ENCODE measurements at regions not wholly inside any gene's neighbourhood (a gene's known extent, or its start where the extent isn't known, plus 50 kb on each side); places are given as distances from the start of the nearest gene placed in this dataset.

DNA sequence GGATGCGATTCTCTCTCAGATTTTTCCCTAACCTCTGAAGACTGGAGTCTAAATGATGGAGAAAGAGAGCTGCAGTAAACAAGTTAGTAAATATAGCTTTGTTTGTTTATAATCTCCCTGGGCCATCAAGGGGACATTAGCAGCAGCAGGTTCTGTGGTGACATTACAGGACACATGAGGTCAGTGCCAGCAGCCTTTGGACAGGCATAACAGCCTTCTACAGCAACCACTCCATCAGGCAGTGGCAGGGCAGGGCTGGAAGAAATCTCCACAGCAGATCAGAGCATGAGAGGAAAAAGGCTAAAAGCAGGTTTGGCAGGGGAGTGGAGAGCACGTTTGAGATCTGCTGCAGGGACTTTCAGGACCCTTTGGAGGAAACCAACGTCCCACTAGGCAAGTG lies 127.6 kb upstream of the ACP3 start:
- DNase-seq (ENCODE audit: low read depth) = no peak

GRCh38 chr3:132196113-132196512 lies 121.1 kb upstream of the ACP3 start:
- DNase-seq (ENCODE audit: low read depth) = no peak

GRCh38 chr3:132198516-132198915 lies 118.7 kb upstream of the ACP3 start:
- DNase-seq (ENCODE audit: low read depth) = no peak

- DNase-seq (ENCODE audit: low read depth) = no peak
Measured at GRCh38 chr3:132199451-132199850, 117.8 kb upstream of the ACP3 start.

GRCh38 chr3:132202586-132202985 lies 114.6 kb upstream of the ACP3 start:
- DNase-seq (ENCODE audit: low read depth) = no peak

DNA sequence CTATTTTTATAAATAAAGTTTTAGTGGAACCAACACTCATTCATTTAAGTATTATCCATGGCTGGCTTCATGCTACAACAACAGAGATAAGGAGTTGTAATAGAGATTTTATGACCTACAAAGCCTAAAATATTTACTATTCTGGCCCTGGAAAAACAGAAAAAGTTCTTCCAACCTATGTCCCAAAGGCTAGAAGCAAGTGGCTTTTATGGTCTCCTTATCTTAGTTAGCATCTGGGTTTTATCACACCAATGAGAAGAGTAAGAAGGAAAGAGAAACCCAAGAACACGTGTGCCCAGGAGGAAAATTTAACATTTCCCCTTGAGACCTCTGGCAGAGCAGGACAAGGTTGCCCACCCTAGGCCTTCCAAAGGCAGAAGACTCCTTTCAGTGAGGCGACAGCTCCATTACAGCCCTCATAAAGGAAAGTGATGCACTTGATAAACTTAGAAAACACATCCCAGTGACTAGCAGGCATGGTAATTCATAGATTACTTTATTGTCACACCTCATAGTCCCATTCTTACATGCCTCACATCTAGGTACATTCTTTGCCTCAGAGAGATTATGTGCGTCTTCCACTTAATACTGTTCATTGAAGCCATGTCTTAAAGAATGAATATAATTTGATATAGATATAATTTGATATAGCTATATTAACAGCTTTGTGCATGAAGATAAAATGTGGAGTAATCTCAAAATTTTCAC lies 113.2 kb upstream of the ACP3 start:
- no peak for DNase-seq (ENCODE audit: low read depth)

GRCh38 chr3:132205609-132206008 lies 111.6 kb upstream of the ACP3 start:
- DNase-seq (ENCODE audit: low read depth) = no peak

GRCh38 chr3:132209855-132210254 lies 107.4 kb upstream of the ACP3 start:
- no peak for DNase-seq (ENCODE audit: low read depth)

DNA sequence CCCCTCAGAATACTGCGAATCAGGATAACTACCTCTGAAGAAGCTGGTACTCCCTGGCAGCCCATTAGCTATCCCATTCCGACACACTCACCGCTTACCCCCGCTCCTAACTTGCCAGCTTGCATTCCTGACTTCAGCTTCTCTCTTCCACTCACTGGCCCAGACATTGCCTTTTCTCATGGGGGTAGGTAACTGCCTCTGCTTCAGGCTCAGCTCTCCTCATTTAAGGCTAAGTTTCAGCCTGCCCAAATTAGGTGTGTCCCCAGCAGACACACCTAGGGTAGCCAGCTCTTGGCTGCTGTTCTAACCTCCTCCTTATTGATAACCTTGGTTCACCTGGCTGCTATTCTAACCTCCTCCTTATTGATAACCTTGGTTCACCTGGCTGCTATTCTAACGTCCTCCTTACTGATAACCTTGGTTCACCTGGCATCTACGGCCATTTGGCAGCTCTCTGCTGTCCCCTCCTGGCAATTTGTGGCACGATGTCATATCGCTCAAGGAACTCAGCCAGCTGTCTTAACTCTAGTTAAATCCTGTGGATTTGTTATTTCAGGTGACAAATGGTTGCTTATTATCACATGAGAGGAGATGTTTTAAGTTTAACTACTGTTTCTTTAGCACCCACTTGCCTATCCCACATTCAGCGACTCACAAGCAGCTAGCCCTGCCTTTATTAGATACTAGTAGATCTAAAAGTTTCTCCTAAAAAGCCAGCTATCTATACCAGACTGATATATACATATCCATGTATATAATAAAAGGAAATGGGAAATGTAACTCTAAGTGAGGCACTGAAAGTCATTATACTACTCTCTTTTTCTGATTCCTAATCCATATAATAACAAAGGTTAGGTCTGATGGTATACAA lies 106.5 kb upstream of the ACP3 start:
- peak; percentile 1 for DNase-seq (ENCODE audit: low read depth)

DNA sequence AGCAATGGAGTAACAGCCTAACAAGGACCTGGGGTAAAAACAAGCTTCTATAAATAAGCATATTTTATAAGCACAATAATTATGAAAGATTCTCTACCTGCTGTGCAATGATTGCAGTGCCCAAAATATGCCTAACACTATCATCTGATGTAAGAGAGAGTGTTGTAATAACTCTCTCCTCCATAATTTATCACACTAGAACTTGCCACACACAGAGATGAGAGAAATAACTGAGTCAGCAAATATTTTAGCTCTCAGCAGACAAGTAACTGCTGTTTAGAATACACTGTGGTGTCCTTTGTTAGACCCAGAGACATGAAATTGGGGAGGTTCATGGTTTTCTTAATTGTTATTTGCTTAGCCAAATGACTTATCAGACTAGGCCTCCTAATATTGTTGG lies 105.3 kb upstream of the ACP3 start:
- no peak for DNase-seq (ENCODE audit: low read depth)

DNA sequence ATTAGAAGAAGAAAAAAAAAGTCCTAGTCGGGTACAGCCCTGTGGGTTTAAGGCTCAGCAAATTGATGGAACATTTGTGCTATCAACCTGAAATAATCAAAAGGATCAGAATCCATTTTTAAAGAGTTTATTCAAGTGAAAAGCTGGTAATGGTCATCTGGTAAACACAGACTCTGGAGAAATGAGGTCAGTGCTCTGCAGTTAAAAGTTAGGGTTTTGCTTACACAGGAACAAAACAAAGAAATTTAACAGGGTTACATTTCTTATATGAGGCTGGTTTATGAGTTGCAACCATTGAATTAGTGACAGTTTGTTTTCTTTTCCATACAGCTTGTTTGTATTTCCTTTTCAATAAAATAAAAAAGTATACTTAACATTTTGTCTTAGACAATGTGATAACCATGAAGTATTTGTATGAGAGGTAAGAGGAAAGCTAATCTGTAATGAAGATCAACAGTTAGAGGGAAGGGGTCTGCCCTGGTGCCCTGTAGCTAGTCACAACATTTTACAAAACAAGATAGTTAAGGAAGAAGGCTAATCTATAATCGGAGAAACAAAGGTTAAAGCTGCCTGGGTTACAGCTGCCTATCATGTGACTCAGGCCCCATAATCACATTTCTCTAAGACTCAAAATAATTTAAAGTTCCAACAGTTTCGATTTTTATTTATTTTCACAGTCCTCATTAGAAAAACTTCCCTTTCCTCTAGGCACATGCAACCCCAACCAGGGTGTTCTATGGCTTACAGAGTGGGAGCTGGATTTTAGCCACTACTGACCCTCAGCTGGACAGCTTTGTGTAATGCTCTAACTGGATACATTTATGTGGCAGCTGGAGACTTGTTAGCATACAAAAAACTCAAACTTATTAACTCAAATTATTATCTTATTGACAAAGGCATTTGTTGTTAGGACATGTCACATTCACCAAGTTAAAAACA lies 98.1 kb upstream of the ACP3 start:
- no peak for DNase-seq (ENCODE audit: low read depth)

- DNase-seq (ENCODE audit: low read depth) = no peak
Measured at GRCh38 chr3:132220986-132221385, 96.2 kb upstream of the ACP3 start.

DNA sequence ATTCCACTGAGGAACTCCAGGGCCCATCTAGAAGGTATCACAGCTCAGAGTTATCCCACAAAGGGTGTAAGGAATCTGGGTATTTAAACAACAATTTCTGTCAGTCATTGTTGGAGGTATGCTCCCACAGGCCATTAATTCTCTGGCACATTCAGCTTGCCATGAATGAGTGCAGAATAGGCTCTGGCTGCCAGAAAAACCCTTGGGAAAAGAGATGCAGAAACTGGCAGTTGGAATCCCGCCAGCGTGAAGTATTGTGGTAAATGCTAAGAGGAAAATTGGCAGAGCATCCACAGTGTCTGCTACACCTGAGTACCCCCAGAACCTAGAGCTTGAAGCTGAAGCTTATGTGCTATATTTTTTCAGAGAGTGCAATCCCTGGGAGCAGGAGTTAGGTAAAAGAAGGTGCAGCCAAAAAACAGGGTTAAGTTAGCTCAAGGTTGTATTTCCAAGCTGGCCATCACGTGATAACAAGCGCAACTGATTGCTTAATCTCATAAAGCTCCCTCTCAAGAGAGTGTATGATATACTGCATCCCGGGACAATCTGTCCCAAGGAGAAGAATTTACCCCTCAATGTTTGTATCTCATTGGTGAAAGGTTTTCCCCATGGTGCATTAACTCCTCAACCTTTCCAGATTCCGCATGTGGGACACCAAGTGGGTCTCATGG lies 94.2 kb upstream of the ACP3 start:
- no peak for DNase-seq (ENCODE audit: low read depth)

DNA sequence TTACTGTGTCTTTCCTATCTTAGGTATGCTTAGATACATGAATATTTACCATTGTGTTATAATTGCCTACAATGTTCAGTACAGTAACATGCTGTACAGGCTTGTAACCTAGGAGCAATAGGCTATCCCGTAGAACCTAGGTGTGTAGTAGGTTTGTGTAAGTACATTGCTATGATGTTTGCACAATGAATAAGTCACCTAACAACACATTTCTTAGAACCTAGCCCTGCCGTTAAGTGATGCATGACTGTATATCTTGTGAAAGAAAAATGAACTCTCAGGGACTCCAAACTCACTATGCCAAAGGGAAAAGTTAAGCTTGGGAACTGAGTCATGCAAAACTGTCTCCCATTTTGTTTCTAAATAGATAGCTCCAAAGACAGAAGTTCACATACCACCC lies 91.5 kb upstream of the ACP3 start:
- DNase-seq (ENCODE audit: low read depth) = no peak

DNA sequence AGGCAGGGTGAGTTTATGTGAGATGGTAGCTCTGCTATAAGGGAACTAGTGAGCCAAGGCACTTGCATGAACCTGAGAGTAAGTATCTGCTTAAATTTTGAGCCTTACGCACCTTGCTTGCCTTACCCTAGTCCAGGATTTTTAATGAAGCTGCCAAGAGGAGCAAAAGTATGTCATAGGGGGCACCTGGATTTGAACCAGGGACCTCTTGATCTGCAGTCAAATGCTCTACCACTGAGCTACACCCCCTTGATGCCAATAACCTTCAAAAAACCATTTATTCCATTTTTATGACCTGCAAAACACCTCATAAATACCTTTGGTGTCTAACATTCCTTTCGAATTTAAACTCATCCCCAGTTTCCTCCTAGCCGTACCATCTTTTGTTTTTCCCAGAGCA lies 88.3 kb upstream of the ACP3 start:
- no peak for DNase-seq (ENCODE audit: low read depth)

GRCh38 chr3:132229641-132230040 lies 87.6 kb upstream of the ACP3 start:
- DNase-seq (ENCODE audit: low read depth) = no peak

DNA sequence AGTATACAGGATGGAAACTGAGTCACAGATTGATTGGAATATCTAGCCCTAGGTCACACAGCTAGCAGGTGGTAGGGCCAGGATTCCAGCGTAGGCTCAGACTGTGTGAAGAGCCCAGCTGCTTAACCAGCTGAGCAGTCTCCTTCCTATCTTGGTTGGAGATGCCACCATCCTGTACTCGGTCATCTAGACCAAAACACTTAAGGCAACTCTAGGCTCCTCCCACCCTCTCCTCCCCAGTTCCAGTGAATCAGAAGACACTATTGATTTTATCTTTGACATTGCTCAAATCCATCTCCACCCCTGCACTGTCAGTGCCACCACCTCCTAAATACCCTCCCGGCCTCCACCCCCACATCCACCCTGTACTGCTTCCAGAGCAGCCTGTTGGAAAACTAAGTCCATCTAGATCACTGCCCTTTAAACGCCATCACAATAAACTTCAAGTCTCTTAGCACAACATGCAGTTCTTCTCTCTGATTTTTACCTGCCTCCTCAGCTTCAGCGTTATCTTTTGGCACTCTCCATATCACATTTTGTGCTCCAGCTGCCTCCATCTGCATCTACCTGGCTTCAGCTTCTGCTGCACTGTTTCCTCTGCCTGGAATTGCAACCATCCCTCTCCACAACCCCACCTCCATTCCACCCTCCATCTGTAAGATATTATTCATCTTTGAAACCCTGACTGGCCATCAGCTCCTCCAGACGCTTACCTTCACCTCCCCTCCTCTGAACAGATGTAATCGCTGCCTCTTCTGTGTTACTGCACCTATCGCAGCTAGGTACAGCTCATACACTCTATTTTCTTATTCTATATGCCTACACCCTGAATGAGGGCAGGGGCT lies 86.8 kb upstream of the ACP3 start:
- no peak for DNase-seq (ENCODE audit: low read depth)

DNA sequence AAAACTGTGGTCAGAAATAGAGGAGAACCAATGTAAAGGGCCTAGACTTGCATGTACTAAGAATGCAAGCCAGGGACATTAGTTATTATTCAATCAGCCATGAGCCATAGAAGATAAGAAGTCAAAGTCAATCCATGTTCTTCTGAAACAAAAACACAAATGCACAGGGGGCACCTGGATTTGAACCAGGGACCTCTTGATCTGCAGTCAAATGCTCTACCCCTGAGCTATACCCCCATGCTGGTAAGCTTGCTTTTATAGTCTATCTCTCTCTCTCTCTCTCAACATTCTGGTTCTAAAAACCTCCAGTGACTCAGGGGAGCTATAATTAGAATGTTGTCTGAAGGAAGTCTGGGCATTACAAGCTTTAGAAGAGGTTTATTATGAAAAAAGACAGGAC lies 85.6 kb upstream of the ACP3 start:
- no peak for DNase-seq (ENCODE audit: low read depth)

DNA sequence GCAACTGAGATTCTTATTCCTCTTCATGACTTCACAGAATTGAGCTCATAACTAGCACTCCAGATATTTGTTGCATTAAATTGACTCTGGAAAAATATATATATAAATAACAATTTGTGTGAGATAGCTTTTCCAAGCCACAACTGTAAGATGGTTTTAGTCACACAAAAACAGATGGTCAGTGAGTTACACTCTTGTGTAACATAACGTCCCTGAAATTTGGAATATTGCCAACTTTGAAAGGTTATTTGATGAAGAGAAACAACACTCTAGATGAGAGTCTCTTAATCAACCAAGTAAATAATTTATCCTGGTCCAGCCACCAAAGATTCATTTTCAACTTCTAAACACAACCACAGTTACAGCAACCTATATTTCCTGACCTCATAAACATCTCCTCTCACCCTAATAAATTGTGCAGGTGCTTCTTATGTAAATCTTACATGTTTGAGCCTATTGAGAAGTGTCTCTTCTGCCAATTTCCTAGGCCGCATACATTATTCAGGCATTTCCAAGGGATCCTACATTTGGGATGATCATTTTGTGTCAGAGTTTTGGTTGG lies 84.9 kb upstream of the ACP3 start:
- no peak for DNase-seq (ENCODE audit: low read depth)
